ENCODE measurements at regions not wholly inside any gene's neighbourhood (a gene's known extent, or its start where the extent isn't known, plus 50 kb on each side); places are given as distances from the start of the nearest gene placed in this dataset.

GRCh38 chr12:81021834-81022233 is 56.0 kb upstream of the ACSS3 start:
- Histone ChIP-seq H2AK9ac (replicated peaks; ENCODE audit: low read depth, low read length, poor library complexity) (no peak overlapping the region), H2BK15ac (ENCODE audit: low read depth, low read length) (no peak overlapping the region), H2BK5ac (ENCODE audit: low read depth, low read length, poor library complexity, severe bottlenecking) (no peak overlapping the region), H3K4ac (ENCODE audit: low read depth, low read length) (no peak overlapping the region), H3K27ac (ENCODE audit: insufficient read depth, low read length) (no peak overlapping the region), H3K18ac (ENCODE audit: low read depth, low read length) (no peak overlapping the region), H4K8ac (ENCODE audit: low read depth in 2 of 2, low read length in 2 of 2) (no peak overlapping the region), H3K27me3 (ENCODE audit: control insufficient read depth, insufficient read depth, low read length) (no peaks in the 10 kb centered on the region), H3K4me1 (ENCODE audit: control insufficient read depth, insufficient read depth, low read length) (no peaks in the 10 kb centered on the region), H3K9me3 (ENCODE audit: control insufficient read depth, insufficient read depth, low read length) (no peaks in the 10 kb centered on the region), H3K4me3 (ENCODE audit: insufficient read depth, low read depth, low read length) (no peak overlapping the region), H3K4me2 (ENCODE audit: low read depth, low read length) (no peak overlapping the region), H3K36me3 (ENCODE audit: control insufficient read depth, insufficient read depth, low read length) (no peaks in the 10 kb centered on the region), H2AFZ (replicated peaks; ENCODE audit: low read length, poor library complexity) (no peak overlapping the region), H3K9ac (ENCODE audit: low read depth, low read length) (no peak overlapping the region), H2AK5ac (ENCODE audit: low read depth, low read length) (no peak overlapping the region), H2BK120ac (ENCODE audit: low read depth, low read length) (no peak overlapping the region), H4K91ac (ENCODE audit: insufficient read depth, low read depth, low read length) (no peak overlapping the region), H2BK20ac (ENCODE audit: low read depth, low read length) (no peak overlapping the region), H4K20me1 (ENCODE audit: insufficient read depth, low read length) (no peaks in the 10 kb centered on the region), H3K23ac (ENCODE audit: low read depth, low read length) (no peak overlapping the region), H3K56ac (ENCODE audit: extremely low read depth, insufficient read depth, low read length) (no peak overlapping the region), H3K9me1 (ENCODE audit: insufficient read depth, low read length) (no peaks in the 10 kb centered on the region), H4K5ac (ENCODE audit: low read depth, low read length) (no peak overlapping the region), H3K14ac (replicated peaks; ENCODE audit: low read depth, low read length) (no peak overlapping the region), H3K79me1 (ENCODE audit: low read depth in 1 of 2, low read length in 2 of 2) (no peaks in the 10 kb centered on the region)
- intact Hi-C loops (cut with micrococcal nuclease) = no loop called here
- dilution Hi-C loops (cut with HindIII; ENCODE audit: low sequenced_read_pairs, unreplicated experiment) = no loop called here
- WGBS, 2 experiments (ENCODE audit: extremely low coverage in 2 of 2, insufficient read length in 1 of 2) = no CpG with 5 or more reads among the region's 1 CpG
- BruUV-seq (replicated peaks) = no TSS peak
- DNase-seq = no peak
- in situ Hi-C loops (cut with MboI; ENCODE audit: low sequenced_read_pairs) = no loop called here
- TF ChIP-seq POLR2A (IDR thresholded peaks at IDR 0.05; ENCODE audit: low read depth, low read length) (no peak), SMC3 (IDR thresholded peaks at IDR 0.05; ENCODE audit: low read depth, low read length) (no peak), USF2 (IDR thresholded peaks at IDR 0.05; ENCODE audit: low read depth, low read length) (no peak), RAD21 (IDR thresholded peaks at IDR 0.05; ENCODE audit: low read length) (no peak), MXI1 (IDR thresholded peaks at IDR 0.05; ENCODE audit: borderline replicate concordance, low read depth, low read length) (no peak), MAZ (IDR thresholded peaks at IDR 0.05; ENCODE audit: borderline replicate concordance, low read depth, low read length) (no peak), FOS (IDR thresholded peaks at IDR 0.05; ENCODE audit: low read depth, low read length) (no peak), RCOR1 (IDR thresholded peaks at IDR 0.05; ENCODE audit: insufficient replicate concordance, low read length) (no peak), CHD1 (IDR thresholded peaks at IDR 0.05; ENCODE audit: low read depth, low read length) (no peak), RFX5 (IDR thresholded peaks at IDR 0.05; ENCODE audit: low read depth, low read length) (no peak)
- TF ChIP-seq, protein P1, sequence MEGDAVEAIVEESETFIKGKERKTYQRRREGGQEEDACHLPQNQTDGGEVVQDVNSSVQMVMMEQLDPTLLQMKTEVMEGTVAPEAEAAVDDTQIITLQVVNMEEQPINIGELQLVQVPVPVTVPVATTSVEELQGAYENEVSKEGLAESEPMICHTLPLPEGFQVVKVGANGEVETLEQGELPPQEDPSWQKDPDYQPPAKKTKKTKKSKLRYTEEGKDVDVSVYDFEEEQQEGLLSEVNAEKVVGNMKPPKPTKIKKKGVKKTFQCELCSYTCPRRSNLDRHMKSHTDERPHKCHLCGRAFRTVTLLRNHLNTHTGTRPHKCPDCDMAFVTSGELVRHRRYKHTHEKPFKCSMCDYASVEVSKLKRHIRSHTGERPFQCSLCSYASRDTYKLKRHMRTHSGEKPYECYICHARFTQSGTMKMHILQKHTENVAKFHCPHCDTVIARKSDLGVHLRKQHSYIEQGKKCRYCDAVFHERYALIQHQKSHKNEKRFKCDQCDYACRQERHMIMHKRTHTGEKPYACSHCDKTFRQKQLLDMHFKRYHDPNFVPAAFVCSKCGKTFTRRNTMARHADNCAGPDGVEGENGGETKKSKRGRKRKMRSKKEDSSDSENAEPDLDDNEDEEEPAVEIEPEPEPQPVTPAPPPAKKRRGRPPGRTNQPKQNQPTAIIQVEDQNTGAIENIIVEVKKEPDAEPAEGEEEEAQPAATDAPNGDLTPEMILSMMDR (conservative IDR thresholded peaks at IDR 0.05; ENCODE audit: low read depth, low read length) = no peak
- TF ChIP-seq, protein P2, sequence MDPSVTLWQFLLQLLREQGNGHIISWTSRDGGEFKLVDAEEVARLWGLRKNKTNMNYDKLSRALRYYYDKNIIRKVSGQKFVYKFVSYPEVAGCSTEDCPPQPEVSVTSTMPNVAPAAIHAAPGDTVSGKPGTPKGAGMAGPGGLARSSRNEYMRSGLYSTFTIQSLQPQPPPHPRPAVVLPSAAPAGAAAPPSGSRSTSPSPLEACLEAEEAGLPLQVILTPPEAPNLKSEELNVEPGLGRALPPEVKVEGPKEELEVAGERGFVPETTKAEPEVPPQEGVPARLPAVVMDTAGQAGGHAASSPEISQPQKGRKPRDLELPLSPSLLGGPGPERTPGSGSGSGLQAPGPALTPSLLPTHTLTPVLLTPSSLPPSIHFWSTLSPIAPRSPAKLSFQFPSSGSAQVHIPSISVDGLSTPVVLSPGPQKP (IDR thresholded peaks at IDR 0.05; ENCODE audit: borderline replicate concordance, low read depth, low read length) = no peak
- no peak for ATAC-seq (ENCODE audit: low read depth)
- ChIA-PET POLR2A (ENCODE audit: unreplicated experiment) (no interaction called here), CTCF (no interaction called here)
